HCT116 (cell line): ENCODE measurements at regions not wholly inside any gene's neighbourhood (a gene's known extent, or its start where the extent isn't known, plus 50 kb on each side); places are given as distances from the start of the nearest gene placed in this dataset.

Experiments
- ATAC-seq: fragments of 200-7000 bp; cut with Tn5 transposase; 2 replicates; pipeline ENCODE4 v1.9.1; 2020; ENCODE audit warnings: mild to moderate bottlenecking, moderate library complexity
- BruUV-seq: library from RNA; stranded (reverse); fragments of 400-500 nt; replicated peaks from 2 replicates; lab custom pipeline; 2021; lab: Mats Ljungman, UMichigan
- CTCF ChIA-PET: fragments of 300-600 bp; sonication (Branson Sonifier 250); formaldehyde crosslinking; loops from one replicate; lab custom pipeline; 2021; ENCODE audit warnings: antibody characterized with exemption; lab: Charles Lee
- POLR2A ChIA-PET: fragments of 300-600, 350-600 bp; sonication (Branson Sonifier 250); formaldehyde crosslinking; loops from one replicate; lab custom pipeline; 2021; ENCODE audit warnings: antibody characterized with exemption; lab: Charles Lee
- RAD21 ChIA-PET, 2 experiments: fragments of 300-600 bp; sonication (Branson Sonifier 250); formaldehyde crosslinking; loops; one replicate each; lab custom pipeline; 2023; ENCODE audit warnings: low total read pairs in 2 of 2; ENCODE audit not compliant: uncharacterized antibody in 2 of 2, unreplicated experiment in 2 of 2, low non-redundant PET in 1 of 2; lab: Charles Lee
- DNase-seq: peaks from one replicate; pipeline ENCODE4 v3.0.0-alpha.2; 2010; ENCODE audit warnings: low read depth, low spot score
- H2AFZ ChIP-seq: fragments of 200-600 bp; shearing (Covaris generic), sonication (generic); 2 replicates; pipeline ENCODE4 v1.6.1; 2017; ENCODE audit warnings: low read depth, mixed run types, mixed read lengths, antibody characterized with exemption, low read length; ENCODE audit not compliant: poor library complexity, severe bottlenecking
- H3K27ac ChIP-seq: 2 replicates; pipeline ENCODE4 v1.5.1; 2012; ENCODE audit warnings: low read depth, low read length
- H3K27me3 ChIP-seq: fragments of 200-600 bp; sonication (generic); 2 replicates; pipeline ENCODE4 v1.6.1; 2016; ENCODE audit warnings: mixed run types, low read length, mixed read lengths; ENCODE audit not compliant: insufficient read depth
- H3K36me3 ChIP-seq, 2 experiments: fragments of 200-500 bp in 1 of 2; fragments of 200-600 bp in 1 of 2; sonication (Bioruptor generic) in 1 of 2; sonication (generic) in 1 of 2; 2 replicates each; pipeline versions ENCODE4 v1.5.1 to v1.6.1; 2014 to 2016; ENCODE audit warnings: low read length in 2 of 2, inconsistent platforms in 1 of 2, mixed read lengths in 1 of 2, mixed run types in 1 of 2; ENCODE audit not compliant: insufficient read depth in 2 of 2, control insufficient read depth in 1 of 2
- H3K4me1 ChIP-seq, 2 experiments: fragments of 200-600 bp in 1 of 2; sonication (generic) in 1 of 2; 2 replicates each; pipeline versions ENCODE4 v1.5.1 to v1.6.1; 2012 to 2017; ENCODE audit warnings: low read length in 2 of 2, inconsistent platforms in 1 of 2, mild to moderate bottlenecking in 1 of 2, mixed read lengths in 1 of 2, mixed run types in 1 of 2, moderate library complexity in 1 of 2; ENCODE audit not compliant: insufficient read depth in 2 of 2, control insufficient read depth in 1 of 2
- H3K4me2 ChIP-seq: fragments of 200-600 bp; sonication (generic); 2 replicates; pipeline ENCODE4 v1.6.1; 2017; ENCODE audit warnings: mixed run types, low read length, mixed read lengths
- H3K4me3 ChIP-seq, 2 experiments: fragments of 200-600 bp in 1 of 2; sonication (generic) in 1 of 2; replicated peaks in 1 of 2; 2 replicates each; pipeline ENCODE4 v1.5.1; 2011 to 2016; ENCODE audit warnings: low read length in 2 of 2, control low read depth in 1 of 2, low read depth in 1 of 2, mild to moderate bottlenecking in 1 of 2, mixed read lengths in 1 of 2, mixed run types in 1 of 2
- H3K79me2 ChIP-seq: fragments of 200-600 bp; sonication (generic); 2 replicates; pipeline ENCODE4 v1.6.1; 2017; ENCODE audit warnings: mild to moderate bottlenecking, mixed run types, low read length, moderate library complexity, mixed read lengths; ENCODE audit not compliant: insufficient read depth
- H3K9ac ChIP-seq: fragments of 200-600 bp; sonication (generic); 2 replicates; pipeline ENCODE4 v1.6.1; 2016; ENCODE audit warnings: low read length, mixed read lengths
- H3K9me2 ChIP-seq: fragments of 200-600 bp; sonication (generic), shearing (Covaris generic); 2 replicates; pipeline ENCODE4 v1.6.1; 2017; ENCODE audit warnings: mixed run types, mild to moderate bottlenecking, moderate library complexity; ENCODE audit not compliant: insufficient read depth
- H3K9me3 ChIP-seq, 2 experiments: fragments of 200-500 bp in 1 of 2; fragments of 200-600 bp in 1 of 2; sonication (Bioruptor generic) in 1 of 2; sonication (generic) in 1 of 2; 2 replicates each; pipeline ENCODE4 v1.6.1; 2014 to 2017; ENCODE audit warnings: low read length in 2 of 2, mixed read lengths in 2 of 2, inconsistent platforms in 1 of 2, low read depth in 1 of 2, mild to moderate bottlenecking in 1 of 2, mixed run types in 1 of 2, moderate library complexity in 1 of 2; ENCODE audit not compliant: control insufficient read depth in 1 of 2, insufficient read depth in 1 of 2
- H4K20me1 ChIP-seq: fragments of 200-600 bp; sonication (generic), shearing (Covaris generic); 2 replicates; pipeline ENCODE4 v1.6.1; 2017; ENCODE audit warnings: mixed run types, mild to moderate bottlenecking, moderate library complexity; ENCODE audit not compliant: insufficient read depth
- CBX3 ChIP-seq: IDR thresholded peaks from 2 replicates; pipeline ENCODE4 v1.6.1; 2012; ENCODE audit warnings: low read depth
- EGR1 ChIP-seq: IDR thresholded peaks from 2 replicates; pipeline ENCODE4 v1.6.1; 2012; ENCODE audit warnings: low read depth
- EZH2phosphoT487 ChIP-seq: fragments of 200-600 bp; IDR thresholded peaks from 2 replicates; pipeline ENCODE4 v1.6.1; 2018; ENCODE audit warnings: antibody characterized with exemption, borderline replicate concordance
- JUND ChIP-seq: IDR thresholded peaks from 2 replicates; pipeline ENCODE4 v1.6.1; 2012
- POLR2A ChIP-seq: IDR thresholded peaks from 2 replicates; pipeline ENCODE4 v1.7.0; 2011; ENCODE audit warnings: borderline replicate concordance; ENCODE audit not compliant: insufficient read depth, insufficient read length; ENCODE audit errors: extremely low read depth
- POLR2AphosphoS5 ChIP-seq: IDR thresholded peaks from 2 replicates; pipeline ENCODE4 v1.6.1; 2011; ENCODE audit warnings: mild to moderate bottlenecking, low read depth, low read length, moderate library complexity
- RAD21 ChIP-seq: IDR thresholded peaks from 2 replicates; pipeline ENCODE4 v1.6.1; 2012; ENCODE audit warnings: low read depth, mild to moderate bottlenecking
- SIN3A ChIP-seq: IDR thresholded peaks from 2 replicates; pipeline ENCODE4 v1.6.1; 2012; ENCODE audit warnings: low read depth
- SP1 ChIP-seq: IDR thresholded peaks from 2 replicates; pipeline ENCODE4 v1.6.1; 2012; ENCODE audit warnings: low read depth
- intact Hi-C: fragments of 100-400 bp; cut with micrococcal nuclease; formaldehyde crosslinking; loops from 2 replicates; pipeline ENCODE4 v1.10.0; 2022
- TF ChIP-seq, protein P1 (sequence below): IDR thresholded peaks from 2 replicates; pipeline ENCODE4 v1.6.1; 2011; ENCODE audit warnings: mild to moderate bottlenecking, low read length, moderate library complexity; ENCODE audit not compliant: insufficient replicate concordance; ENCODE audit errors: extremely low read depth
- TF ChIP-seq, protein P2 (sequence below), 3 experiments: fragments of 200-600 bp in 1 of 3; sonication (generic) in 1 of 3; IDR thresholded peaks in 2 of 3; conservative IDR thresholded peaks in 1 of 3; 2 replicates each; pipeline ENCODE4 v1.5.1; 2012 to 2017; ENCODE audit warnings: low read depth in 2 of 3, low read length in 2 of 3, antibody characterized with exemption in 1 of 3, borderline replicate concordance in 1 of 3, control low read depth in 1 of 3, mild to moderate bottlenecking in 1 of 3, mixed read lengths in 1 of 3, mixed run types in 1 of 3, moderate library complexity in 1 of 3; ENCODE audit not compliant: insufficient read depth in 1 of 3
- TF ChIP-seq, protein P3 (sequence below): IDR thresholded peaks from 2 replicates; pipeline ENCODE4 v1.6.1; 2012
- TF ChIP-seq, protein P4 (sequence below): IDR thresholded peaks from 2 replicates; pipeline ENCODE4 v1.6.1; 2012

DNA sequence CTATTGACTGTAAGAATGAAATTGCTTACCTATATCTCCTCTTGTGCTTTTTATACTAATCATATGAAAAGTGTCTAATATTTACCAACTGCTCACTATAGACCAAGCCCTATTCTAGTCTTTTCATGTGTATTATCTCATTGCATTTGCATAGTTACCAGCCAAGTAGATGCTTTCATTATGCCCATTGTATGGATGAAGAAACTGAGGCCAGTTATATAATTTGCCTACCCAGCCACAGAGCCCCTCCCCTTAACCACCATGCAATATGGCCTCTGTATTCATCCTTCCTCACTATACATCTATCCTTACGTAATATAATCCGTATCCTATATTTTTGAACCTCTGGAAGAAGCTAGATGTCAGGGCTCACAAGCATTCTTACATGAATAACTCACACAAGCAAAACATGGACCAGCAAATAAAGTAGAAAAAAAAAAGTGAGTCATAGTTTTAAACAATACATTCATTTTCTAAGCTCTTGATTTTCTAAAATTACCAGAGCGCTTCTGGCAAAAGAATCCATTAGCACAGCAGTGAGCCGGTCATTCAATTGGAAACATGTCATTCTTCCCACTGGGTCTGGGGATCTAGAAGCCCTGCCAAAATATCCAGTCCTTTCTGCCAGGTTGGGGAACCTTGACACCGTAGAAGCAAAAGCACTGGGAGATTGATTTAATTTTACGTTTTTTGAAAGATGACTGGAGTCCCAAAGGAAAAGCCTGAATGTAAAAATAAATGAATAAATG is 80.0 kb downstream of the C11orf91 start:
- no peak overlapping the region for H3K4me2 ChIP-seq
- no peak for TF ChIP-seq RAD21
- TF ChIP-seq, protein P1, sequence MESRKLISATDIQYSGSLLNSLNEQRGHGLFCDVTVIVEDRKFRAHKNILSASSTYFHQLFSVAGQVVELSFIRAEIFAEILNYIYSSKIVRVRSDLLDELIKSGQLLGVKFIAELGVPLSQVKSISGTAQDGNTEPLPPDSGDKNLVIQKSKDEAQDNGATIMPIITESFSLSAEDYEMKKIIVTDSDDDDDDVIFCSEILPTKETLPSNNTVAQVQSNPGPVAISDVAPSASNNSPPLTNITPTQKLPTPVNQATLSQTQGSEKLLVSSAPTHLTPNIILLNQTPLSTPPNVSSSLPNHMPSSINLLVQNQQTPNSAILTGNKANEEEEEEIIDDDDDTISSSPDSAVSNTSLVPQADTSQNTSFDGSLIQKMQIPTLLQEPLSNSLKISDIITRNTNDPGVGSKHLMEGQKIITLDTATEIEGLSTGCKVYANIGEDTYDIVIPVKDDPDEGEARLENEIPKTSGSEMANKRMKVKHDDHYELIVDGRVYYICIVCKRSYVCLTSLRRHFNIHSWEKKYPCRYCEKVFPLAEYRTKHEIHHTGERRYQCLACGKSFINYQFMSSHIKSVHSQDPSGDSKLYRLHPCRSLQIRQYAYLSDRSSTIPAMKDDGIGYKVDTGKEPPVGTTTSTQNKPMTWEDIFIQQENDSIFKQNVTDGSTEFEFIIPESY = no peak
- no peak for TF ChIP-seq POLR2AphosphoS5
- no peak for TF ChIP-seq EGR1
- TF ChIP-seq SP1 = no peak
- TF ChIP-seq JUND = no peak
- no peak for TF ChIP-seq SIN3A
- TF ChIP-seq, protein P2, sequence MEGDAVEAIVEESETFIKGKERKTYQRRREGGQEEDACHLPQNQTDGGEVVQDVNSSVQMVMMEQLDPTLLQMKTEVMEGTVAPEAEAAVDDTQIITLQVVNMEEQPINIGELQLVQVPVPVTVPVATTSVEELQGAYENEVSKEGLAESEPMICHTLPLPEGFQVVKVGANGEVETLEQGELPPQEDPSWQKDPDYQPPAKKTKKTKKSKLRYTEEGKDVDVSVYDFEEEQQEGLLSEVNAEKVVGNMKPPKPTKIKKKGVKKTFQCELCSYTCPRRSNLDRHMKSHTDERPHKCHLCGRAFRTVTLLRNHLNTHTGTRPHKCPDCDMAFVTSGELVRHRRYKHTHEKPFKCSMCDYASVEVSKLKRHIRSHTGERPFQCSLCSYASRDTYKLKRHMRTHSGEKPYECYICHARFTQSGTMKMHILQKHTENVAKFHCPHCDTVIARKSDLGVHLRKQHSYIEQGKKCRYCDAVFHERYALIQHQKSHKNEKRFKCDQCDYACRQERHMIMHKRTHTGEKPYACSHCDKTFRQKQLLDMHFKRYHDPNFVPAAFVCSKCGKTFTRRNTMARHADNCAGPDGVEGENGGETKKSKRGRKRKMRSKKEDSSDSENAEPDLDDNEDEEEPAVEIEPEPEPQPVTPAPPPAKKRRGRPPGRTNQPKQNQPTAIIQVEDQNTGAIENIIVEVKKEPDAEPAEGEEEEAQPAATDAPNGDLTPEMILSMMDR (IDR thresholded peaks at IDR 0.05 in 2 of 3, conservative IDR thresholded peaks at IDR 0.05 in 1 of 3; ENCODE audit: borderline replicate concordance in 1 of 3, insufficient read depth in 1 of 3, low read depth in 2 of 3, low read length in 2 of 3) = no peak
- no peak for TF ChIP-seq CBX3
- TF ChIP-seq EZH2phosphoT487 = no peak
- TF ChIP-seq, protein P3, sequence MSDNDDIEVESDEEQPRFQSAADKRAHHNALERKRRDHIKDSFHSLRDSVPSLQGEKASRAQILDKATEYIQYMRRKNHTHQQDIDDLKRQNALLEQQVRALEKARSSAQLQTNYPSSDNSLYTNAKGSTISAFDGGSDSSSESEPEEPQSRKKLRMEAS = no peak
- TF ChIP-seq POLR2A = no peak
- TF ChIP-seq, protein P4, sequence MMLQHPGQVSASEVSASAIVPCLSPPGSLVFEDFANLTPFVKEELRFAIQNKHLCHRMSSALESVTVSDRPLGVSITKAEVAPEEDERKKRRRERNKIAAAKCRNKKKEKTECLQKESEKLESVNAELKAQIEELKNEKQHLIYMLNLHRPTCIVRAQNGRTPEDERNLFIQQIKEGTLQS = no peak
- H3K4me1 ChIP-seq = no peaks in the 10 kb centered on the region
- no peaks in the 10 kb centered on the region for H3K79me2 ChIP-seq
- ChIA-PET CTCF (no interaction called here), POLR2A (no interaction called here), RAD21 (no interaction called here)
- H4K20me1 ChIP-seq = no peaks in the 10 kb centered on the region
- H3K9me3 ChIP-seq = no peaks in the 10 kb centered on the region
- H3K27me3 ChIP-seq = no peaks in the 10 kb centered on the region
- H3K9me2 ChIP-seq = no peaks in the 10 kb centered on the region
- no peak for ATAC-seq
- no peak for DNase-seq
- no peak overlapping the region for H2AFZ ChIP-seq
- no peaks in the 10 kb centered on the region for H3K36me3 ChIP-seq
- H3K27ac ChIP-seq = no peak overlapping the region
- no peak overlapping the region for H3K9ac ChIP-seq
- H3K4me3 ChIP-seq = no peak overlapping the region
- BruUV-seq = no TSS peak
- intact Hi-C loops = no loop called here
